ENCODE measurements at regions not wholly inside any gene's neighbourhood (a gene's known extent, or its start where the extent isn't known, plus 50 kb on each side); places are given as distances from the start of the nearest gene placed in this dataset.

DNA sequence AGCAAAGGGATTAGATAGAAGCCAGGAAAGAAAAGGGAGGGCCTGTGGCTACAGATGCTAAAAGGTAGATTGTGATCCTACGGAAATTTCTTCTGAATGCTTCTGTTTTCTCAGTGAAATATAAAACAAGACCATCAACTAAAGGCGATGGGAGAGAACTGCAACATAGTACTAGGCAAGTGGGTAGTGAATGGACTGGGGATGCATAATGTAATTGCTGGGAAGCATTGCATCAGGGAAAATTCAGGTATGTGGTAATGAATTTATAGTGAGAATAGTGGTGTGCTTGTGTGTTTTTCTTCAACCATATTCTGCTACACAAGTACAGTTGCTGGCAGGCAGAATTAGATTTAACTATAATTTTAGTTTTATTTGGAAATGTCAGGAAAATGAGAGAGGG lies 156.6 kb downstream of the OPN5 start:
- WGBS, 2 donors (ENCODE audit: extremely low coverage in 2 of 2, insufficient read length in 2 of 2, insufficient replicate concordance in 1 of 2), result no CpG with 5 or more reads among the region's 2 CpGs
- H3K36me3 ChIP-seq (replicated peaks in 1 of 2; ENCODE audit: control insufficient read depth in 2 of 2, insufficient read depth in 2 of 2, low read length in 2 of 2), result no peaks in the 10 kb centered on the region
- H3K9ac ChIP-seq (ENCODE audit: low read depth, low read length, poor library complexity), result no peak overlapping the region
- H3K14ac ChIP-seq (ENCODE audit: low read length), result no peak overlapping the region
- no peak overlapping the region for H3K4me3 ChIP-seq (ENCODE audit: low read length in 2 of 2)
- no peaks in the 10 kb centered on the region for H3K27me3 ChIP-seq (ENCODE audit: control insufficient read depth in 3 of 3, insufficient read depth in 3 of 3, low read depth in 1 of 3, low read length in 3 of 3)
- H3K4me1 ChIP-seq (ENCODE audit: control insufficient read depth in 2 of 2, insufficient read depth in 1 of 2, low read depth in 1 of 2, low read length in 2 of 2), result no peaks in the 10 kb centered on the region
- no peak overlapping the region for H3K4me2 ChIP-seq (ENCODE audit: insufficient read depth, low read length, poor library complexity, severe bottlenecking)
- H2BK15ac ChIP-seq (ENCODE audit: low read length), result no peak overlapping the region
- H4K8ac ChIP-seq (ENCODE audit: low read depth, low read length), result no peak overlapping the region
- no peak overlapping the region for H2BK5ac ChIP-seq (ENCODE audit: low read length)
- peaks cover 0 to 3% of the 10 kb centered on the region in 2 donors for H3K9me3 ChIP-seq (replicated peaks in 1 of 2; ENCODE audit: control insufficient read depth in 2 of 2, insufficient read depth in 1 of 2, low read depth in 1 of 2, low read length in 2 of 2)
- no peaks in the 10 kb centered on the region for H3K79me1 ChIP-seq (ENCODE audit: low read depth, low read length)
- no peak overlapping the region for H2BK12ac ChIP-seq (ENCODE audit: low read length)
- no peak overlapping the region for H3K4ac ChIP-seq (ENCODE audit: low read length)
- H2BK120ac ChIP-seq (ENCODE audit: low read depth, low read length), result no peak overlapping the region
- H3K18ac ChIP-seq (ENCODE audit: low read length), result no peak overlapping the region
- no peak overlapping the region for H3K27ac ChIP-seq (replicated peaks; ENCODE audit: low read length)
- DNase-seq (ENCODE audit: low spot score), result no peak
- no peak overlapping the region for H4K91ac ChIP-seq (ENCODE audit: low read depth, low read length, poor library complexity)
- H2AFZ ChIP-seq (ENCODE audit: low read length), result no peak overlapping the region
- H2AK5ac ChIP-seq (ENCODE audit: low read depth, low read length), result no peak overlapping the region
- H3K23ac ChIP-seq (ENCODE audit: low read depth, low read length, poor library complexity), result no peak overlapping the region

DNA sequence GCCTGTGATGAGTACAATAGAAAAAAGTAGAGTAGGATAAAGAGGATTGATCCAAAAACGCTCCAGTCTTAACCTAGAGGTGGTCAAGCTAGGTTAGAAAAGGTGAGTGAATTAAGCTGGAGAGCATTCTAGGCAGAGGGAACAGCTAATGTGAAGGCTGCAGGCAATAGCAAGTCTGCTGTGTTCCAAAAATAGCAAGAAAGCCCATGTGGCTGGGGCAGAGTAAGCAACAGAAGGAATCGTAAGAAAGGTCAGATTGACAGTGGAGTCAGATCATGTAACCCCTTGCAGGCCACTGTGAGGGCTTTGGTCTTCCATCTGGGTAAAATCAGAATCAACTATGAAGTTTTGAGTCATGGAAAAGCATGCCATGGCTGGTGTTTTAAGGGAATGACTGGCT lies 155.0 kb downstream of the OPN5 start:
- no peak for DNase-seq (ENCODE audit: low spot score)
- peaks cover 0 to 6% of the 10 kb centered on the region in 2 donors for H3K4me1 ChIP-seq (ENCODE audit: control insufficient read depth in 2 of 2, insufficient read depth in 1 of 2, low read depth in 1 of 2, low read length in 2 of 2)
- H2BK5ac ChIP-seq (ENCODE audit: low read length), result no peak overlapping the region
- H2BK15ac ChIP-seq (ENCODE audit: low read length), result no peak overlapping the region
- H3K27me3 ChIP-seq (ENCODE audit: control insufficient read depth in 3 of 3, insufficient read depth in 3 of 3, low read depth in 1 of 3, low read length in 3 of 3), result no peaks in the 10 kb centered on the region
- no peak overlapping the region for H3K4me3 ChIP-seq (ENCODE audit: low read length in 2 of 2)
- no peaks in the 10 kb centered on the region for H3K79me1 ChIP-seq (ENCODE audit: low read depth, low read length)
- H2BK120ac ChIP-seq (ENCODE audit: low read depth, low read length), result no peak overlapping the region
- H3K18ac ChIP-seq (ENCODE audit: low read length), result no peak overlapping the region
- no peak overlapping the region for H2AK5ac ChIP-seq (ENCODE audit: low read depth, low read length)
- no peak overlapping the region for H2BK12ac ChIP-seq (ENCODE audit: low read length)
- H4K91ac ChIP-seq (ENCODE audit: low read depth, low read length, poor library complexity), result no peak overlapping the region
- peaks cover 0 to 3% of the 10 kb centered on the region in 2 donors for H3K9me3 ChIP-seq (replicated peaks in 1 of 2; ENCODE audit: control insufficient read depth in 2 of 2, insufficient read depth in 1 of 2, low read depth in 1 of 2, low read length in 2 of 2)
- no peaks in the 10 kb centered on the region for H3K36me3 ChIP-seq (replicated peaks in 1 of 2; ENCODE audit: control insufficient read depth in 2 of 2, insufficient read depth in 2 of 2, low read length in 2 of 2)
- H2AFZ ChIP-seq (ENCODE audit: low read length), result no peak overlapping the region
- H3K4me2 ChIP-seq (ENCODE audit: insufficient read depth, low read length, poor library complexity, severe bottlenecking), result no peak overlapping the region
- no peak overlapping the region for H3K23ac ChIP-seq (ENCODE audit: low read depth, low read length, poor library complexity)
- no peak overlapping the region for H3K27ac ChIP-seq (replicated peaks; ENCODE audit: low read length)
- no CpG with 5 or more reads among the region's 2 CpGs for WGBS, 2 donors (ENCODE audit: extremely low coverage in 2 of 2, insufficient read length in 2 of 2, insufficient replicate concordance in 1 of 2)
- no peak overlapping the region for H3K4ac ChIP-seq (ENCODE audit: low read length)
- H4K8ac ChIP-seq (ENCODE audit: low read depth, low read length), result no peak overlapping the region
- H3K14ac ChIP-seq (ENCODE audit: low read length), result no peak overlapping the region
- H3K9ac ChIP-seq (ENCODE audit: low read depth, low read length, poor library complexity), result no peak overlapping the region

DNA sequence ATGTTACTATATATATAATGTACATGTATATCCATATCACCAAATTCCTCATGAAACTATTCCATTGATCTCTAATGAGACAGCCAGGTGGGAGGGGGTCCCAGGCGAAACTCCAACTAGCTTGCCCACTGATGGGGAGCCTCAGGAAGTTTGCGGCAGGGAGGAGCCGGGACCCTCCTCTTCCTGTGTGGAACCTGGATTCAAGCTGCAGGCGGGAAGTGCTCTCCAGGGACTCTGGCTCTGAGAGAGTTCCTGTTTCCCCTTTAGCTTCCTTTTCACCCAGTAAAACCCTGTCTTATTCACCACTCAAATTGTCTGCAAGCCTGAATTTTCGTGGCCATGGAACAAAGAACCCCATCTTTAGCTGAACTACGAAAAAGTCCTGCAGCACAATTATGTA lies 152.2 kb downstream of the OPN5 start:
- H3K9me3 ChIP-seq (replicated peaks in 1 of 2; ENCODE audit: control insufficient read depth in 2 of 2, insufficient read depth in 1 of 2, low read depth in 1 of 2, low read length in 2 of 2), result no peaks in the 10 kb centered on the region
- no peak overlapping the region for H3K4me3 ChIP-seq (ENCODE audit: low read length in 2 of 2)
- H3K4me2 ChIP-seq (ENCODE audit: insufficient read depth, low read length, poor library complexity, severe bottlenecking), result no peak overlapping the region
- H2BK120ac ChIP-seq (ENCODE audit: low read depth, low read length), result no peak overlapping the region
- no peak overlapping the region for H3K14ac ChIP-seq (ENCODE audit: low read length)
- no peak overlapping the region for H2BK15ac ChIP-seq (ENCODE audit: low read length)
- no peak overlapping the region for H2AK5ac ChIP-seq (ENCODE audit: low read depth, low read length)
- H3K27me3 ChIP-seq (ENCODE audit: control insufficient read depth in 3 of 3, insufficient read depth in 3 of 3, low read depth in 1 of 3, low read length in 3 of 3), result no peaks in the 10 kb centered on the region
- no peak overlapping the region for H3K27ac ChIP-seq (replicated peaks; ENCODE audit: low read length)
- H2BK5ac ChIP-seq (ENCODE audit: low read length), result no peak overlapping the region
- peaks cover 3 to 11% of the 10 kb centered on the region in 2 donors for H3K4me1 ChIP-seq (ENCODE audit: control insufficient read depth in 2 of 2, insufficient read depth in 1 of 2, low read depth in 1 of 2, low read length in 2 of 2)
- H3K79me1 ChIP-seq (ENCODE audit: low read depth, low read length), result no peaks in the 10 kb centered on the region
- H2BK12ac ChIP-seq (ENCODE audit: low read length), result no peak overlapping the region
- peak overlapping the region; percentile 24 for H2AFZ ChIP-seq (ENCODE audit: low read length)
- WGBS, 2 donors (ENCODE audit: extremely low coverage in 2 of 2, insufficient read length in 2 of 2, insufficient replicate concordance in 1 of 2), result no CpG with 5 or more reads among the region's 6 CpGs
- H4K91ac ChIP-seq (ENCODE audit: low read depth, low read length, poor library complexity), result no peak overlapping the region
- no peaks in the 10 kb centered on the region for H3K36me3 ChIP-seq (replicated peaks in 1 of 2; ENCODE audit: control insufficient read depth in 2 of 2, insufficient read depth in 2 of 2, low read length in 2 of 2)
- H3K23ac ChIP-seq (ENCODE audit: low read depth, low read length, poor library complexity), result no peak overlapping the region
- DNase-seq (ENCODE audit: low spot score), result no peak
- no peak overlapping the region for H3K18ac ChIP-seq (ENCODE audit: low read length)
- no peak overlapping the region for H3K9ac ChIP-seq (ENCODE audit: low read depth, low read length, poor library complexity)
- no peak overlapping the region for H3K4ac ChIP-seq (ENCODE audit: low read length)
- H4K8ac ChIP-seq (ENCODE audit: low read depth, low read length), result no peak overlapping the region

DNA sequence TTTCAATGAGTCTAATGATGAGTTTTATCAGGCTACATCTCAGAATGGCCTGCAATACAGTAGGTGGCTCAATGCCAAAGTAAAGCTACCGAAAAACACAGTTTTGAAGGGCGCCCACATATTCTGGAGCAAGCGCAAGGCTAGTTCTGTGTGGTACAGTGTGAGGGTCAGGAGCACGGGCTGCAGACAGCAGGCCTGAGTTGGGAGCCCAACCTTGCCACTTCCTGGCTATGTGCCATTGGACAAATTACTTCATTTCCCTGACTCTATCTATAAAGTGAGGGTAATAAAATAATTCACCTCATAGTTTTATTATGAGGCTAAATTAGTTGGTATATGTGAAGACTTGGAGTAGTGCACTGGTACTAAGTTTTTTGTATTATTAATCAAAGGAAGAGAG lies 150.7 kb downstream of the OPN5 start:
- Histone ChIP-seq H2BK12ac (ENCODE audit: low read length) (no peak overlapping the region), H3K9ac (ENCODE audit: low read depth, low read length, poor library complexity) (no peak overlapping the region), H2BK15ac (ENCODE audit: low read length) (no peak overlapping the region), H3K27me3 (ENCODE audit: control insufficient read depth in 3 of 3, insufficient read depth in 3 of 3, low read depth in 1 of 3, low read length in 3 of 3) (no peaks in the 10 kb centered on the region), H2BK5ac (ENCODE audit: low read length) (no peak overlapping the region), H4K8ac (ENCODE audit: low read depth, low read length) (no peak overlapping the region), H3K18ac (ENCODE audit: low read length) (no peak overlapping the region), H4K91ac (ENCODE audit: low read depth, low read length, poor library complexity) (no peak overlapping the region), H3K23ac (ENCODE audit: low read depth, low read length, poor library complexity) (no peak overlapping the region), H3K36me3 (replicated peaks in 1 of 2; ENCODE audit: control insufficient read depth in 2 of 2, insufficient read depth in 2 of 2, low read length in 2 of 2) (no peaks in the 10 kb centered on the region), H3K4ac (ENCODE audit: low read length) (no peak overlapping the region), H3K9me3 (replicated peaks in 1 of 2; ENCODE audit: control insufficient read depth in 2 of 2, insufficient read depth in 1 of 2, low read depth in 1 of 2, low read length in 2 of 2) (no peaks in the 10 kb centered on the region), H2AK5ac (ENCODE audit: low read depth, low read length) (no peak overlapping the region), H3K4me3 (ENCODE audit: low read length in 2 of 2) (no peak overlapping the region), H3K79me1 (ENCODE audit: low read depth, low read length) (no peaks in the 10 kb centered on the region), H2BK120ac (ENCODE audit: low read depth, low read length) (no peak overlapping the region), H3K4me1 (ENCODE audit: control insufficient read depth in 2 of 2, insufficient read depth in 1 of 2, low read depth in 1 of 2, low read length in 2 of 2) (peaks cover 3 to 11% of the 10 kb centered on the region in 2 donors), H3K27ac (replicated peaks; ENCODE audit: low read length) (no peak overlapping the region), H2AFZ (ENCODE audit: low read length) (no peak overlapping the region), H3K14ac (ENCODE audit: low read length) (no peak overlapping the region), H3K4me2 (ENCODE audit: insufficient read depth, low read length, poor library complexity, severe bottlenecking) (no peak overlapping the region)
- no CpG with 5 or more reads among the region's 4 CpGs for WGBS, 2 donors (ENCODE audit: extremely low coverage in 2 of 2, insufficient read length in 2 of 2, insufficient replicate concordance in 1 of 2)
- DNase-seq (ENCODE audit: low spot score), result no peak
